GM18511 (cell line): ENCODE measurements at regions not wholly inside any gene's neighbourhood (a gene's known extent, or its start where the extent isn't known, plus 50 kb on each side); places are given as distances from the start of the nearest gene placed in this dataset.

Experiments used
- ATAC-seq: cut with Tn5 transposase; IDR thresholded peaks from one replicate; pipeline ENCODE4 v1.9.1; 2021; ENCODE audit warnings: mild to moderate bottlenecking, moderate library complexity; ENCODE audit not compliant: unreplicated experiment

- no peak for ATAC-seq
These were observed 512.5 kb downstream of the PLCL1 start for GRCh38 chr2:198316852-198317396.

GRCh38 chr2:198315791-198316630 is 511.6 kb downstream of the PLCL1 start:
- ATAC-seq, result no peak

- ATAC-seq, result no peak
These were observed 510.3 kb downstream of the PLCL1 start for GRCh38 chr2:198314559-198315153.

GRCh38 chr2:198312596-198313483 is 508.4 kb downstream of the PLCL1 start:
- no peak for ATAC-seq

- ATAC-seq, result no peak
These were observed 506.6 kb downstream of the PLCL1 start for GRCh38 chr2:198311020-198311419.

GRCh38 chr2:198309673-198310280 is 505.4 kb downstream of the PLCL1 start:
- peak; percentile 69 for ATAC-seq

GRCh38 chr2:198309081-198309480 is 504.7 kb downstream of the PLCL1 start:
- ATAC-seq, result no peak

GRCh38 chr2:198308368-198308767 is 504.0 kb downstream of the PLCL1 start:
- ATAC-seq, result no peak

- no peak for ATAC-seq
These were observed 502.7 kb downstream of the PLCL1 start for GRCh38 chr2:198307093-198307492.

GRCh38 chr2:198304859-198305258 is 500.5 kb downstream of the PLCL1 start:
- ATAC-seq, result no peak

- no peak for ATAC-seq
These were observed 493.0 kb downstream of the PLCL1 start for GRCh38 chr2:198297350-198297749.

- peak; percentile 96 for ATAC-seq
These were observed 492.4 kb downstream of the PLCL1 start for GRCh38 chr2:198296665-198297308.

- ATAC-seq, result no peak
These were observed 488.9 kb downstream of the PLCL1 start for GRCh38 chr2:198293281-198293680.

- ATAC-seq, result no peak
These were observed 485.4 kb downstream of the PLCL1 start for GRCh38 chr2:198289811-198290210.

- no peak for ATAC-seq
These were observed 483.3 kb downstream of the PLCL1 start for GRCh38 chr2:198287706-198288105.

GRCh38 chr2:198285216-198285615 is 480.8 kb downstream of the PLCL1 start:
- ATAC-seq, result no peak

- no peak for ATAC-seq
These were observed 478.8 kb downstream of the PLCL1 start for GRCh38 chr2:198283146-198283545.

GRCh38 chr2:198282061-198282460 is 477.7 kb downstream of the PLCL1 start:
- no peak for ATAC-seq

GRCh38 chr2:198280145-198280544 is 475.8 kb downstream of the PLCL1 start:
- ATAC-seq, result no peak

GRCh38 chr2:198279026-198279425 is 474.6 kb downstream of the PLCL1 start:
- no peak for ATAC-seq
